ENCODE measurements at regions not wholly inside any gene's neighbourhood (a gene's known extent, or its start where the extent isn't known, plus 50 kb on each side); places are given as distances from the start of the nearest gene placed in this dataset.

- no peak for DNase-seq
These were observed 562.4 kb upstream of the ZFP42 start for GRCh38 chr4:187433141-187433540.

GRCh38 chr4:187436251-187436650 lies 559.3 kb upstream of the ZFP42 start:
- DNase-seq = no peak

GRCh38 chr4:187444061-187444460 lies 551.5 kb upstream of the ZFP42 start:
- no peak for DNase-seq

GRCh38 chr4:187449702-187450101 lies 545.9 kb upstream of the ZFP42 start:
- DNase-seq = no peak

GRCh38 chr4:187451776-187452175 lies 543.8 kb upstream of the ZFP42 start:
- DNase-seq = no peak

- DNase-seq = no peak
These were observed 535.6 kb upstream of the ZFP42 start for GRCh38 chr4:187460016-187460415.

GRCh38 chr4:187464573-187464972 lies 531.0 kb upstream of the ZFP42 start:
- DNase-seq = no peak

- no peak for DNase-seq
These were observed 528.3 kb upstream of the ZFP42 start for GRCh38 chr4:187467224-187467623.

GRCh38 chr4:187469627-187470026 lies 525.9 kb upstream of the ZFP42 start:
- no peak for DNase-seq

- DNase-seq = no peak
These were observed 525.5 kb upstream of the ZFP42 start for GRCh38 chr4:187470061-187470460.

GRCh38 chr4:187474238-187474637 lies 521.3 kb upstream of the ZFP42 start:
- DNase-seq = no peak

- no peak for DNase-seq
These were observed 519.7 kb upstream of the ZFP42 start for GRCh38 chr4:187475901-187476300.

- no peak for DNase-seq
These were observed 518.3 kb upstream of the ZFP42 start for GRCh38 chr4:187477224-187477623.

- no peak for DNase-seq
These were observed 517.1 kb upstream of the ZFP42 start for GRCh38 chr4:187478292-187479140.

- DNase-seq = no peak
These were observed 516.1 kb upstream of the ZFP42 start for GRCh38 chr4:187479511-187479910.

- no peak for DNase-seq
These were observed 515.1 kb upstream of the ZFP42 start for GRCh38 chr4:187480146-187481145.

- DNase-seq = no peak
These were observed 511.4 kb upstream of the ZFP42 start for GRCh38 chr4:187484186-187484585.

- DNase-seq = no peak
These were observed 509.9 kb upstream of the ZFP42 start for GRCh38 chr4:187485676-187486075.

GRCh38 chr4:187491286-187491685 lies 504.3 kb upstream of the ZFP42 start:
- DNase-seq = no peak

GRCh38 chr4:187491959-187492358 lies 503.6 kb upstream of the ZFP42 start:
- no peak for DNase-seq

- no peak for DNase-seq
These were observed 501.9 kb upstream of the ZFP42 start for GRCh38 chr4:187493661-187494060.

GRCh38 chr4:187499956-187500355 lies 495.6 kb upstream of the ZFP42 start:
- DNase-seq = no peak

GRCh38 chr4:187500796-187501195 lies 494.8 kb upstream of the ZFP42 start:
- no peak for DNase-seq

- DNase-seq = no peak
These were observed 493.8 kb upstream of the ZFP42 start for GRCh38 chr4:187501731-187502130.
